GM18873 (cell line): ENCODE measurements at regions not wholly inside any gene's neighbourhood (a gene's known extent, or its start where the extent isn't known, plus 50 kb on each side); places are given as distances from the start of the nearest gene placed in this dataset.

Experiments used
- ATAC-seq: cut with Tn5 transposase; IDR thresholded peaks from one replicate; pipeline ENCODE4 v1.9.1; 2021; ENCODE audit warnings: mild to moderate bottlenecking, moderate library complexity, moderate number of reproducible peaks; ENCODE audit not compliant: unreplicated experiment, low FRiP score

DNA sequence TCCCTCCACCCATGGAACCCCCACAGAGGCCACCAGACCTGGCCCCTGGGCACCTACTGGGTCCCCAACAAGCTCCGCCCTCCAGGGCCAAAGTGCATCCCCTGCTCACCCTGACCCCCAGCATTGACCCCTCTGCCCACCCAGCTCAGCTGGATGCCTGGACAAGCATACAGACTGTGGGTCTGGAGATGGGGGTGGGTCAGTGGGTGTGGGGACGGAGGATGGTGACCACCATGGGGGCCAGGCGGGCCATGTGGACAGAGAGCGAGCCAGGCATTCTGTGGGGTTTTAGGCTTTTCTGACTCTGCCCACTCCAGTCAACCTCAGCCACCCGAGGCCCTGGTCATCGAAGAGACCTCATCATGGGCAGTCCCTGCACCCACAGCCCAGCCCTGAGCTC is 183.7 kb downstream of the BRD1 start:
- no peak for ATAC-seq

DNA sequence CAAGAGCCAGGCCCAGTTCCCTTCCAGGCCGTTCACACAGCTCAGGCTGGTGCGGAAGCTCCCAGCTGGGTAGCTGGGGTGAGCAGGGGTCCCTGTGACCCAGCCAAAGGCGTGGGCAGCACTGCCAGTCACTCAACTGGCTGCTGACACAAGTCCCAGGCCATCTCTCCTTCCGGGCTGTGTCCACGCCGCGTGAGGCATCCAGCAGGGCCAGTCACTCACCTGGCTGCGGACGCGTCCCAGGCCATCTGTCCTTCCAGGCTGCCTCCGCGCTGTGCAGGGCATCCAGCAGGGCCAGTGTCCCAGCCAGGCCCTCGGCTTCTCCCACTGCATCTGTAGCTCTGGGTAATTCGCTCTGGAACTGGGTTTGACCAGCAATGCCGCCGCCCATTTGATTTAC is 184.2 kb downstream of the BRD1 start:
- no peak for ATAC-seq

DNA sequence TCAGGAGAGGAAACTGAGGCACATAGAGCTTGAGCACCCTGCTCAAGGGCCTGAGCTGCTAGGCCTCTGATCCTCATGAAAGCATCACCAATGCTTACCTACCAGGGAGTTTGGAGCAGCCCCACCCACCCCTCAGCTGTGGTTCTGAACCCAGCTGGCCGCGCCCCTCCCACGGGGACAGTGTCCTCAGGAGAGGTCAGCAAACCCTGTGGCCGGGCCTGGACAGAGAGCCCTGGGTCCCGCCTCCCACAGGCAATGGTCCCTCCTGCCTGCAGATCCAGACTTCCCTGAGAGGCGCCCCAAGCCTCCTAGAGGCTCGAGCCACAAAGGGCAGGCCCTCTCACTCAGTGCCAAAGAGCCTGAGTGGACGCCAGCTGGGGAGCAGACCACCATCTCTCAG is 184.9 kb downstream of the BRD1 start:
- no peak for ATAC-seq

DNA sequence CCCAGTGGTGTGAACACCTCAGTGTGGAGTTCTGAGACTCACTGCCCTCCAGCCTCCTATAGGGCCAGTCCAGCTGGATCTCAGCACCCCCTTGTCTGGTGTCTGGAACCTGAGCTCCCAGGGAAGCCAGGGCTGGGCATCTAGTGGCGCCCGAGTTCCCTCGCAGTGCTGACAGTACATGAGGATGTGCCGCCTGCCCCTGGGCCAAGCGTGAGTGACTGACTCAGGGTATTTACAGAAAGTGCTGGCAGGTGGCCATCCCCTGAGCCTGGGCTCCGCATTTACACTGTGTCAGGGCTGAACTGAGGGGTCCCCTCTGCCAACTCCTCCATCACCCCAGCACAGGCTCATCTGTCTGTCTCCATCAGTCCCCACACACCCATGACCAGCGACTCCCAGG is 185.3 kb downstream of the BRD1 start:
- ATAC-seq = no peak

DNA sequence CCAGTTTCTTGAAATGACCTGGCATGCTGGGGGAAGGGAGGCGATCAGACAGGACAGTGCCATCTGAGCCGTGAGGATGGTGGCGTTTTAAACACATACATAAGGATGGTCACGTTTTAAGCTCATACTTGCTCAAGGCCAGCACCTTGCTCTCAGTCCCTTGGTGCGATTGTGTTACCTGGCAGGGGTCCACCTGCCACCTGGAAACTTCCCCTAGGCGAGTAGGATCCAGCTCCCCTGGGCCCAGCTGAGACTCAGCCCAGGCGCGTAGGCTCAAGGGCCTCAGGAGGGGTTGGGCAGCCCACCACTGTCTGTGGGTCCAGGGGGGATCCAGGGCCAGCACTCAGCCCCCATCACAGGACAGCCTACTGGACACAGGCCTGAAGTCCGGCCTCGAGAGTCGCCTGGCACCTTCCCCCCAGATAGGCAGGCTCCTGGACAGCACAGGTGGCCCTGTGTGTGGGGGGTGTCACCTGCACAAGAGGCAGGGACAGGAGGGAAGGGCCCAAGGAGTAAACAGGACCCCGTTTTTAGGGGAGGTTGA is 185.8 kb downstream of the BRD1 start:
- no peak for ATAC-seq

DNA sequence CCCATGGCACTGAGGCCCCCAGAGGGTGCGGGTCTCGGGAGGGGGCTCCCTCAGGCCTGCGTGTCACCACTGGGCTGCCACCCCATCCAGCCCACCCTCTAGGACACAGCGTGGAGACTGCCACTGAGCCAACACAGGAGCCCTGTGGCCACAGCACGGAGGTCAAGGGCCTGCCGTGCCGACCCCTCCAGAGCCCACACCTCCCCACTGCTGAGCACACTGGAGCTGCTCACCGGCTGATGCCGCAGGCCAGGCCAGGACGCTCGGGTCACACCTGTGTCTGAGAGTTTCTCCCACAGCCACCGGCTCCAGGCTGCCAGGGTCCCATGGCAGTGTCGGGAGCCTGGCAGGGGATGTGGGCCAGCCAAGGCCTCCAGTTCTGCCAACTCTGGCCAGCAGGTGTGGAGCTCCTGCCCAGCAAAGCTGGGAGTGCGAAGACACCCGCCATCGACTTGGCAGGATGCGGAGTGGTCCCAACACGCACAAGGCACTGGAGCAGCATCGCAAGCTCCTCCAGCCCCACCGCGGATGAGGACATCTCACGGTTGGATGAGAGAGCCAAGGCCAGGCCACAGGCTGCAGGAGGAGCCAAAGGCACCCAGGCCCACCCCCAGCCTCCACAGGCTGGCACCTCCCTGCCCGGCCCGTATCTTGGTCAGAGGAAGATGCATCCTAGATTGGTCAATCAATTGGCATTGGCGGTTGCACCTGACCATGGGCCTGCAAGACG is 187.1 kb downstream of the BRD1 start:
- no peak for ATAC-seq

DNA sequence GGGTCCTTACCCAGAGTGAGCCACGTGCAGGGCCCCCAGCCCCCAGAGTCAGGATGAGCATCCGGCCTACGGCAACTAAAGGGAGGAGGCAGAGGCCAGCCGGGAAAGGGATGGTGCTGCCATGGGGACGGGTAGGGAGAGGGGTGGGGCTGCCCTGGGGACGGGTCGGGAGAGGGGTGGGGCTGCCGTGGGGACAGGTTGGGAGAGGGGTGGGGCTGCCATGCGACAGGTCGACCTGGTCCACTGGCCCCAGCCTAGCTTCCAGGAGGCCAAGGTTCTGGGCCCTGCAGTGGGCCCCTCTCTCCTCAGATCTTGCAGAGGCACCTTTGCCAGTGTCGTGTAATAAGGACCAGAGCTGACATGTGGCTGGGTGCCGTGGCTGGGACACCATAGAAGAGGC is 187.7 kb downstream of the BRD1 start:
- ATAC-seq = no peak

DNA sequence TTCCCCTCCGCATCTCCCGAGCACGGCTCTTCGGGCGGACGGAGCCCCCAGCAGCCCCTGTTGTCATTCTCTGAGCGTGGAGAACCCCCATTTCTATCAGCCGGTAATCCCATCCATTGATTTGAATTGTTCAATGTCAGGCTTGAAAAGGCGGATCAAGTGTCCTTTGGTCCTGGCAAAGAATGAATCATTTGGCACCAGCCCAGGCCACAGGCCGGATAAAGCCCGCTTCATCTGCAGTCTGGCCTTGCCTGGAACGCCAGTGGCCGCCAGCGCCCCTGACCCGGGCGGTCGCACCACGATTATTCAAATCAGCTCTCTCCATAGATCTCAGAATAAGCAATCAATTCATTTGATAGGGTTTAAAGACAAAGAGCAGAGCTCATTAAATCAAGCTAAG is 188.9 kb downstream of the BRD1 start:
- no peak for ATAC-seq

DNA sequence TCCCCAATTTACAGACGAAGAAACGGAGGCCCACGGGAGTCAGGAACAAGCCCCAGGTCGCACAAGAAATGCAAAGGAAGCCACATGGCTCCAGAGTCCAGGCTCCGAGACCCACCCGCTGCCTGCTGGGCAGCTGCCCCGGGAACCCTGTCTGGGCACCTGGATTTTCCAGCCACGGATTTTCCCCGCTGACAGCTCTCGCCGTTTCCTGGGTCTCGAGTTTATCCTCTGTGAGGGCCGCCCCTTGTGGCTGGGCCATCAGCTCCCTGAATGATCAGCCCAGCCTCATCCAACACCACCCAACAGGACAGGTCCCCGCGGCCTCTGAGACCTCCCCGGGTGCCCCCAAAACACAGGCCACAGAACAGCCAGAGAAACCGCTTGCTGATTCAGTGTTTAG is 189.7 kb downstream of the BRD1 start:
- ATAC-seq = no peak

DNA sequence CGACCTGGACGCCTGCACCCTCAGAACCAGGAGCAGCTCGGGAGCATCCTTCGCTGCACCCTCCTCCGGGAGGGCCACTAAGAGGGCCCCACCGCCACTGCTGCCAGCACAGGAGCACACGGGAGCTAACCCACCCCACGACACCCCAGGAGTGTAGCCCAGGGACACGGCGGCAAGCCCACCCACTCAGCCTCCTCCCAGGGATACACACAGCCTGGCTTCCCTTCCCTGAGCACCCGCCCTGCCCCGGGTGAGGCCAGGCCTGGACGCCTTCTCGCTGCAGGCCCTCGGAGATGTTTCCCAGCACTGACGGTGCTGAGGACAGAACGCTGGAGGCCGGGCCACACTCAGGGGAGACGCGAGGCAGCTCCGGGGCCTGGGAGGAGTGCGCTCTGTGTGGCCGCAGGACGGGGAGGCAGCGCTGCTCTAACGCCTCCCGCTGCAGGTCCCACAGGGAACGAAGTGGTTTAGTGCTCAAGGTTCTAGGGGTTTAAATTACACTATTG is 190.4 kb downstream of the BRD1 start:
- ATAC-seq = no peak

DNA sequence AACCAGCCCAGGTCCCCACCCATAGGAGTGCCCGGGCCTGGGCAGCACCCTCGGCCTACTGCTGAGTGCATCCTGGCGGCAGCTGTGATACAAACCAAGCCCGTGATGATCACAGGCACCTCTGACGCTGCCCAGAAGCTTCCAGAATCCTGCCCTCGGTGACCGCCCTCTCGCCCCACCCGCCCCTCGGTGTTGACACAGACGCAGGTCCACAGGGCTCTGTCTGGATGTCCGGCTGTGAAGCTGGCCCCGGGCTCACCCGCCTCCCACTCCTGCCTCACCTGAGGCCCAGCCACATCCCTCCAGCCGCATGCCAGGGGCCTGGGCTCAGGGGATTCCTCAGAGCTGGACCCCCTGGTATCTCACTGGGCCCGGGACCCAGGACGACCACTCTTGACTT is 191.0 kb downstream of the BRD1 start:
- no peak for ATAC-seq

DNA sequence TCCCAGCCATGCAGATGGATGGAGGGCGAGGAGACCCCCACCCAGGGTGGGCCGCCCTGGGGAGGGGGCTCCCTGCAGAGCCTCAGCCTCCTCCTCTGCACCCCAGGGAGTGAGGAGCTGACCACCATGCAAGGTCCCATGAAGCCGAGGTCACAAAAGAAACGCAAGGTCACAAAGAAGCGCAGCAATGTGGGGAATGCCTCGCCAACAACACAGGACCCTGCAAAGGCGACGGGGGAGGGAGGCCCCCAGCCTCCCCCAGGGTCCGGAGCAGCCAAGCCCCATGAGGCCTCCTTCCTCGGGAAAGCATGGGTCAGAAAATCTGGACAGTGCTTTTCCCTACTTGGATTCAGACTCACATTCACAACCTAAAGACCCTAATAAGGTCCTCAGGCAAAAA is 191.5 kb downstream of the BRD1 start:
- no peak for ATAC-seq

DNA sequence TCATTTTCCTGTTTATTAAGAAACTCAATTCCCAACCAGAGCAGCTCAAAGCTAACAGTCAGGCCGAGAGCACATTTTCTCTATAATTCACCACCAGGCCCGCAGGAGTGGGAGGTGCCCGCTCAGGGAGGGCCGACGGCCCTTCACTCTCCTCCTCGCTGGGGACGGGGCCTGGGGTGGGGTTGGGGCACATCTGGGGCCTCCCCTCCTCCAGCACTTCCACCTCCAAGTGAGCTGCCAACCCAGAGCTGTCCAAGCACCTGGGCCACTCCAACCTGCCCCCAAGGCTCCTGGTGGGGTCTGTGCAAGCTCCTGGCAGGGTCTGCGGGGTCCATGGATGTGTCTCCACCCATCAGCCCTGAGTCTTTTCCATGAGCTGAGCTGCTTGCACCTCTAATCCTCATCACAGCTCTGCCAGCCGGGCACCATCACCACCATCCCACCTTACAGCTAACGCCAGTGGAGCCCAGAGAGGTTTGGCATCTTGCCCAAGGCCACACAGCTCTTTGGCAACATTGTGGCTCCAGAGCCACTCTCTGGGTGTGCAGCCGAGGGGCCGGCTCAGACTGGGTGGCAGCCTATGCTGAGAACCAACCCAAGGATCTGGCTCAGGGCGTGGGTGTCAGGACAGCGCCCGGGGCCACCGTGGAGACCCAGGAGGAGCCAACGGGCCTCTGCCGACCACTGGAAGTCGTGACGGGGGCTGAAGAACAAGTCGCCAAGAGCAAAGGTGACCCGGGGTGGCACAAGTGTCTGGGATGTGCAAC is 193.5 kb downstream of the BRD1 start:
- no peak for ATAC-seq

DNA sequence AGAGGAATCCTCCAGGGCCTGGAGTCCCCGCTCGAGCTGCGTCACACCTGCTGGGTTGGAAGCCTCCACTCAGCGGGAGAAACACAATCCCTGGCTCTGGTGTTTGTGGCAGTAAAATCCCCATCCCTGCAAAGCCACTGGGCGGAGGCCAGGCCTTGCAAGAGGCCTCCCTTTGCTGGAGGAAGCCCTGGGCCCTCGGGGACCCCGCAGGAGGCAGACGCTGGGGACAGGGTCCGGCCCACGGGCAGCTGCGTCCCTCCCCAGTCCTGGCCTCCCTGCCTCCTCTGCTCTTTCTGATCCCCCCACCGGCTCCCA is 194.7 kb downstream of the BRD1 start:
- ATAC-seq = no peak

DNA sequence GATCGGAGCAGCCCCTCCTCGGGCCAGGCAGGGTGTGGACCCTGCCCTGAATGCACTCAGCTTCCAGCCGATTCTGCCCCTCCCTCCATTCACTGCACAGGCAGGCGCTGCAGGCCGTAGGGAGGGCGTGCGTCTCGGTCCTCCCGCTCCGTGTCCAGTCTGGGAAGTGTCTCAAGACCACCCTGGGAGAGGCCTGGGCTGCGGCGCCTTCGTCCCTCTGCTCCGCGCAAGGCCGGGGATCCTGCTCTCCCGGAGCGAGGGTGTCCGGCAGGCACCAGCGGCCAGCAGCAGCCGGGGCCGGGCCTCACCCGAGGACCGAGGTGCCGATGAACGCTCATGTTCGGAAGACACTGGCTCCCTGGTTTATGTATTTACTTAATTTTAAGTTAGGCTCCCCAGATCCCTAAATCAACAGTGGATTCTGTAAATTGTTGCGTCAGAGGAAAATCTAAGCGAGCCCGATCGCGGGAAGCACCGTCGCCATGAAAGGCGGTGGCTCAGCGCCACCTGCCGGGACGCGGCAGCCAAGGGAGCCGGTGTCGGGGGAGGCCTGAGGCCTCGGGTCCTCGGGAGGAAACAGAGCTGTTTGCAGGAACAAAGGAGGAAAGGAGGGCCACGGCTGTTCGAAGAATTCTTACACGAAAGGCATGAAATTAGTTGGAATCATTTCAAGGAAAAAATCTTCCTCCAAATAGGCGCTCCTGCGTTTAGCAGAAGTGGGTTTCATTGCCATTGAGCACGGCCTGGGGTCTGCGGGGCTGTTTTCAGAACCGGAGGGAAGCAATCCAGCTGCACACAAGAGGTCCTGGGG is 195.3 kb downstream of the BRD1 start:
- ATAC-seq = no peak

DNA sequence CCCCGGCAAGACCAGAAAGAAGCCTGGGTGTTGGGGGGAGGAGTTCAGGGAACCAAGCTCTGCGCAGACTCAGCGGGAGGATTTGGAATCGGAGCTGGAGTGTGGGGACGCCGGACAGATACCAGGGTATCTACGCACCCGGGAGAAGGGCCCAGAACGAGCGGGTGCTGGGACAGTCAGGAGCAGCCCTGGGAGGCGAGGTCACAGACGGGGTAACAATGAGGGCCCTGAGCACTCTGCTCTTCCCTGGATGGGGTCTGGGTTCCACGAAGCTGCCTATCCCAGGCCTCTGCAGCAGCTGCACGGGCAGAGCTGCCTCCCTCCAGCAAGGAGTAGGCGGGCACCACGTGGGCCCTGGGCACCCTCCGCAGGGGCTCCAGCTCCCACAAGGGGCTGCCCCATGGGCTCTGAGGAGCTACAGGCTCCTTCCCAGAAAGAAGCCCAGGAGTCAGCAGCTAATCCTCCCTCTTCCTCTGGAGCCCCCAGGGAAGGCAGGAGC is 197.2 kb downstream of the BRD1 start:
- ATAC-seq = no peak

DNA sequence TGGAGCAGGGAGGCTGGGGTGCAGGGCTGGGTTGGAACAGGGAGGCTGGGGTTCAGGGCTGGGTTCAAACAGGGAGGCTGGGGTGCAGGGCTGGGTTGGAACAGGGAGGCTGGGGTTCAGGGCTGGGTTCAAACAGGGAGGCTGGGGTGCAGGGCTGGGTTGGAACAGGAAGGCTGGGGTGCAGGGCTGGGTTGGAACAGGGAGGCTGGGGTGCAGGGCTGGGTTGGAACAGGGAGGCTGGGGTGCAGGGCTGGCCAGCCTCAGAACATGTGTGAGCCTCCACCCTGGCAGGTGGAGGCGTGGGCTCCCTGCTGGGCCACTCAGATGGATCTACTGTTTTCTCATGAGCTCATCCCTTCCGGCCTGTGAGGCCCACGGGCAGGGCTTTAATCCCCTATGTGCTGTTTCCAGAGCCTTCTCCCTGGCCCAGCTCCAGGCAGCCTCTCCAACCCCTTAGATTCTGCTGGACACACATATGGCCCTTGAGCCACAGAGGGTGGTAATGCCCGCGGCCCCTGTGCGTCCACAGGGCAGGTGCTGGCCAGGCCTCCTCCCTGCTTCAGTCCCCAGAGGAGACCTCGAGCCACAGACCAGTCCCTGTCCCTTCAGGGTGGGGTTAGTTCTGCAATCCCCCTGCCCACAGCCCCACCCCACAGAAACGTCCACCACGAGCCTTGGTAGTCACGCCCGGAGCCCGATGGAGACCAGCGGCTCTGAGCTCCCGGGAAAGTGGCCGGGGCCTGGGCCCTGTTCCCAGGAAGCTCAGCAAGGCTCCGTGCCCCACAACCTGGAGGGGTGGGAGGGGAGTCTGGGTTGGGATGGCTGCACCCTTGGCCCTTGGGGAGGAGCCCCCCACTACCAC is 197.9 kb downstream of the BRD1 start:
- ATAC-seq = no peak

DNA sequence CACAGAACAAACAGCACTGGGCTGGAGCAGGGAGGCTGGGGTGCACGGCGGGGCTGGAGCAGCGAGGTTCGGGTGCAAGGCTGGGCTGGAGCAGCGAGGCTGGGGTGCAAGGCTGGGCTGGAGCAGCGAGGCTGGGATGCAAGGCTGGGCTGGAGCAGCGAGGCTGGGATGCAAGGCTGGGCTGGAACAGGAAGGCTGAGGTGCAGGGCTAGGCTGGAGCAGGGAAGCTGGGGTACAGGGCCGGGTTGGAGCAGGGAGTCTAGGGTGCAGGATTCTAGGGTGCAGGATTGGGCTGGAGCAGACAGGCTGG is 198.5 kb downstream of the BRD1 start:
- ATAC-seq = no peak

DNA sequence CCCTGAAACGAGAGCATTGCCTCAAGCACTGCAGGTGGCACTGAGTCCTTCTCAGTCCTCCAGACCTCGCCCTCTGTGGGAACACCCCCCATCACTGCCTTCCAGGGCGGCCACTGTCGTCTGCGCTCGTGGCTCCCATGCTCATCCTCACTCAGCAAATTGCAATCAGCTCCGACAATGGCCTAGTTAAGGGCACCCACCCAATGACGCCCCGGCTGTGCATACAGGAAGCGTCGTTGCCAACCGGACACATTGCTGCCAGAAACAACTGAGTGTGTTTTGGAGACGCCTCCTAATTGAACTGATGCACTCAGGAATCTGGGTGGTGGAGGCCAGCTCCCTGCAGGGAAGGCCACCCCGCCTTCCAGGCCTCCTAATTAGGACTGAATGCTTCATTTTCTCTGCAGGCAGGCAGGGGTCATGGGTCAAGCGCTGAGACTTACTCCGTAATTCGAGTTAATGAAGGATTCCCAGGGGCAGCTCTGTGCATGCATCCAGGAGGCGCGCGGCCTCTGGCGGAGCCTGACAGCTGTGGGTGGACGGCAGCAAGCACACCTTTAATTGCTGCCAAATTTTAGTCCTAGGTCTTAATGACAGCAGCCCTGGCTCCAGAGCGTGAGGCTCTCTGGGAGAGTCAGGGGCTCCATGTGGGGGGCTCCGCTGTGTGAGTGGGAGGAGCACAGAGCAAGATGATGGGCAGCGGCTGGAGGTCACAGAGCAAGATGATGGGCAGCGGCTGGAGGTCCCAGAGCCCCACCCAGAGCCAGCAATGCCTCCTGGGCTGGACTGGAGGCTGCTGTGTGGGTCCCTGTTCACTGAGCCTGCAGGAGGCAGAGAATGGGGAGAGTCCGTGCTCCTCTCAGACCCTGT is 199.0 kb downstream of the BRD1 start:
- no peak for ATAC-seq
